ENCODE measurements at regions not wholly inside any gene's neighbourhood (a gene's known extent, or its start where the extent isn't known, plus 50 kb on each side); places are given as distances from the start of the nearest gene placed in this dataset.
A peak's percentile ranks its signal among the peaks of the same experiment; 100 is the strongest.

DNA sequence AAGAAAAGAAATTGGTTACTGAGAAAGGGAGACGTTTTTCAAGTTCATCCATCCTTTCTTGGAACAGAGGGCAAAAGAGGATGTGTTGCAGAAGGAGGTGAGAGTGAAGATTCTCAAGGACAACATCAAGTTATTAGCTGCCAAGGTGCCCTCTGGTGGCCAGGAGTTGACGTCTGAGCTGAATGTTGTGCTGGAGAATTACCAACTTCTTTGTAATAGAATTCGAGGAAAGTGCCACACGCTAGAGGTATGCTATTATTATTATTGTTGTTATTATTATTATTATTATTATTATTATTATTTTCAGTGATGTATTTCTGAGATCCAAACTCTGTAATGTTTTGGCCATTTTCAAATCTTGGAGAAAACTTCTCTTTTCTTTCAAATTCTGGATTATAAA lies 197.0 kb downstream of the UTRN start:
- TF ChIP-seq, protein P1, sequence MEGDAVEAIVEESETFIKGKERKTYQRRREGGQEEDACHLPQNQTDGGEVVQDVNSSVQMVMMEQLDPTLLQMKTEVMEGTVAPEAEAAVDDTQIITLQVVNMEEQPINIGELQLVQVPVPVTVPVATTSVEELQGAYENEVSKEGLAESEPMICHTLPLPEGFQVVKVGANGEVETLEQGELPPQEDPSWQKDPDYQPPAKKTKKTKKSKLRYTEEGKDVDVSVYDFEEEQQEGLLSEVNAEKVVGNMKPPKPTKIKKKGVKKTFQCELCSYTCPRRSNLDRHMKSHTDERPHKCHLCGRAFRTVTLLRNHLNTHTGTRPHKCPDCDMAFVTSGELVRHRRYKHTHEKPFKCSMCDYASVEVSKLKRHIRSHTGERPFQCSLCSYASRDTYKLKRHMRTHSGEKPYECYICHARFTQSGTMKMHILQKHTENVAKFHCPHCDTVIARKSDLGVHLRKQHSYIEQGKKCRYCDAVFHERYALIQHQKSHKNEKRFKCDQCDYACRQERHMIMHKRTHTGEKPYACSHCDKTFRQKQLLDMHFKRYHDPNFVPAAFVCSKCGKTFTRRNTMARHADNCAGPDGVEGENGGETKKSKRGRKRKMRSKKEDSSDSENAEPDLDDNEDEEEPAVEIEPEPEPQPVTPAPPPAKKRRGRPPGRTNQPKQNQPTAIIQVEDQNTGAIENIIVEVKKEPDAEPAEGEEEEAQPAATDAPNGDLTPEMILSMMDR (IDR thresholded peaks at IDR 0.05), result peak; percentile 78
- TF ChIP-seq POLR2AphosphoS5 (IDR thresholded peaks at IDR 0.05; ENCODE audit: low read depth, low read length) (no peak), SIN3A (IDR thresholded peaks at IDR 0.05; ENCODE audit: borderline replicate concordance, insufficient read depth, low read depth, low read length) (no peak), TCF7L2 (IDR thresholded peaks at IDR 0.05; ENCODE audit: low read depth, low read length) (no peak)
- TF ChIP-seq, protein P2, sequence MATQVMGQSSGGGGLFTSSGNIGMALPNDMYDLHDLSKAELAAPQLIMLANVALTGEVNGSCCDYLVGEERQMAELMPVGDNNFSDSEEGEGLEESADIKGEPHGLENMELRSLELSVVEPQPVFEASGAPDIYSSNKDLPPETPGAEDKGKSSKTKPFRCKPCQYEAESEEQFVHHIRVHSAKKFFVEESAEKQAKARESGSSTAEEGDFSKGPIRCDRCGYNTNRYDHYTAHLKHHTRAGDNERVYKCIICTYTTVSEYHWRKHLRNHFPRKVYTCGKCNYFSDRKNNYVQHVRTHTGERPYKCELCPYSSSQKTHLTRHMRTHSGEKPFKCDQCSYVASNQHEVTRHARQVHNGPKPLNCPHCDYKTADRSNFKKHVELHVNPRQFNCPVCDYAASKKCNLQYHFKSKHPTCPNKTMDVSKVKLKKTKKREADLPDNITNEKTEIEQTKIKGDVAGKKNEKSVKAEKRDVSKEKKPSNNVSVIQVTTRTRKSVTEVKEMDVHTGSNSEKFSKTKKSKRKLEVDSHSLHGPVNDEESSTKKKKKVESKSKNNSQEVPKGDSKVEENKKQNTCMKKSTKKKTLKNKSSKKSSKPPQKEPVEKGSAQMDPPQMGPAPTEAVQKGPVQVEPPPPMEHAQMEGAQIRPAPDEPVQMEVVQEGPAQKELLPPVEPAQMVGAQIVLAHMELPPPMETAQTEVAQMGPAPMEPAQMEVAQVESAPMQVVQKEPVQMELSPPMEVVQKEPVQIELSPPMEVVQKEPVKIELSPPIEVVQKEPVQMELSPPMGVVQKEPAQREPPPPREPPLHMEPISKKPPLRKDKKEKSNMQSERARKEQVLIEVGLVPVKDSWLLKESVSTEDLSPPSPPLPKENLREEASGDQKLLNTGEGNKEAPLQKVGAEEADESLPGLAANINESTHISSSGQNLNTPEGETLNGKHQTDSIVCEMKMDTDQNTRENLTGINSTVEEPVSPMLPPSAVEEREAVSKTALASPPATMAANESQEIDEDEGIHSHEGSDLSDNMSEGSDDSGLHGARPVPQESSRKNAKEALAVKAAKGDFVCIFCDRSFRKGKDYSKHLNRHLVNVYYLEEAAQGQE (IDR thresholded peaks at IDR 0.05; ENCODE audit: insufficient read depth in 1 of 2, low read depth in 2 of 2, low read length in 1 of 2), result no peak
